GM19324 (cell line): ENCODE measurements at regions not wholly inside any gene's neighbourhood (a gene's known extent, or its start where the extent isn't known, plus 50 kb on each side); places are given as distances from the start of the nearest gene placed in this dataset.
"Not testable (repeated sequence)": the region's sequence is repeated elsewhere in the genome, so short reads cannot be mapped to it uniquely, and the experiment has no call there.

Experiments used
- ATAC-seq: cut with Tn5 transposase; IDR thresholded peaks from one replicate; pipeline ENCODE4 v1.9.1; 2021; ENCODE audit warnings: mild to moderate bottlenecking, moderate library complexity; ENCODE audit not compliant: unreplicated experiment, low FRiP score

DNA sequence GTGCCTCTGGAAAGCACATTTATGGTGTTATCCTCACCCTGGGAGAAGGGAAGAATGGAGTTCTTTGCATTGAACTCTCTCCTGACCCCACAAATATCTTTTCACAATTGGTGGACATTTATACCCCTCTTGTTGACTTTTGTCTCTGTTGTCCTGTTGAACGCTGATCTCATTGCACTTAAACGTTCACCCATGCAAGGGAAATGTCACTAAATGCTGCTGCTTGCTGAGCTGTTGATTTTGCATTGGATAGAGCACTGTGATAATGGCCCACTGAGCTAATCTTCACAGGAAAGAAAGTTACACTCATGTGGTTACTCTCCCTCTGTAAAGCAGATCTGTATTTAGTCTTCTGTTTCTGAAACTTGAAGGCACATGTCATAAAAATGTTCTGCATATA is 133.4 kb downstream of the FZD1 start:
- no peak for ATAC-seq

DNA sequence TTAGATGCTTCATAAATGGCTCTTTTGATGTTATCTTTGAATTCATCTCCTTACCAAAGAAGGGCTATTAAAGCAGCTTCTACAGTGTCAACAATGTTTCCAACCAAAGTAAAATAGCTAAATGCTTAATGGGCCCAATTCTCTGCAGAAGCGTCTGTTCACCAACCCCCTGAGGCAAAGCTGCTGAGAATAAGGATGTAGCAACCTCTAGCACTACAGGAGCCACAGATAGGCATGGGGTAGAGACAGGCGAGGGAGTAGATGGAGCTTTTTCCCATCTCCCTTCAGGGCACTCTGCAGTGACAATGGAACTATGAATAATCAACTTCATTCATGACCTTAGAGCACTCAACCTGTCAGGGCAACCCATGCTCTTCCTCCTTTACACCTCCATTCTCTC is 134.1 kb downstream of the FZD1 start:
- ATAC-seq = no peak

DNA sequence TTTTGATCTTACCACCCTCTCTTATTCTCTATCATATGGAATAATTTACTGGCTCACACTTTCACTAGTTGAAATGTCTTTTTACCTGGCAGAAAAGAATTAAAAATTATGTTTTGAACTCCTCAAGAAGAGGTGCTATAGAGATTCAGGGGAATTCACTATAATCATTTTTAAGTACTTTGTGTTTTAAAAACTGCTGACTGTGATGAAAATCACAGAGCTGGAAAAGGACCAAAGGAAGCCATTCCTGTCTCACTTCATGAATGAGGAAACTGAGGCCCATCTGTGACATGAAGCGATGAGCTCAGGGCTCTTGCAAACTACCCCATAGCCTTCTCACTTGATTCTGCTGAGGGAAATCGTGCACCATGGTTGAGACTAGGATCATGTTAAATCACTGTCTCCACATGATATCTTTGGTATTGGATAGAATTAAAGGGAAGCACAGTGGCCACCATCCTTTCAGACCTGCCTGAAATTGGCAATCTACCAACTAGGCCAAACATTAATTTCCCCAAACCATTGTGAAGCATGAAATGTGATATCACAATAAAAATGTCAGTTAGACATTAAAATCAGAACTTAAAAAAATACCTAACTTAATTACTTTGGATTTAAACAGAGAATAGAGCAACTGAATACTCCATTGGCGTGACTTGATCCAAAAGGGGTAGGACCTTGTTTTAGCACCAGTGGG is 141.0 kb downstream of the FZD1 start:
- ATAC-seq = no peak

DNA sequence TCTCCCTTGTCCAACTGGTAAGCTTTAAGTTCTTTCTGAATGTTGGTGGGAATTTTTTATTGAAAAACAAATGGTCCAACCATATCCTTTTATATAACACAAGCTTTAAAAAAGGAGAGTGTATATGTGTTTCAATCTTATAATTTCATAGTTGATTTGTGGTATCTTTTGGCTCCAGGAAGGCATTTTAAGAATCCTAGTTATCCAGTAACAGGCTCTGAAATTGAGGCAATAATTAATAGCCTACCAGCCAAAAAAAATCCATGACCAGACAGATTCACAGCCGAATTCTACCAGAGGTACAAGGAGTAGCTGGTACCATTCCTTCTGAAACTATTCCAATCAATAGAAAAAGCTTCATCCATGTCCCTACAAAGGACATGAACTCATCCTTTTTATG is 141.6 kb downstream of the FZD1 start:
- ATAC-seq = not testable (repeated sequence)

DNA sequence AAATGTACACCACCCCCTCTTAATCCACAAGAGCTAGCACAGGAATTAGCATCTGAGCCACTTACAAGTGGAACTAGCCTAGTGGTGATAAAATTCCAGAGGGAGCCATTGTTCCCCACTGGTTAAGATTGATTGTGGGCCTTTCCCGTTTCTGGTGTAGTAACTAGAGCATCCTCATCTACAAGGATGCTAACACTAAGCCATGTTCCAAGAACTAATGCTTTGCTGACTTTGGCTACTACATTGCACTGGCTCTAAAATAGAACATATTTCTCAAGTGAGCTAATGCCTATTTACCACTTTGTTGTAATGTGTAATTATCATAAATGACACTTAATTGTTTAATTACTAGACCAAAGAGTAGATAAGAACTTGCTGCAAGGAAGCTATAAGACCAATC is 143.7 kb downstream of the FZD1 start:
- ATAC-seq = no peak

DNA sequence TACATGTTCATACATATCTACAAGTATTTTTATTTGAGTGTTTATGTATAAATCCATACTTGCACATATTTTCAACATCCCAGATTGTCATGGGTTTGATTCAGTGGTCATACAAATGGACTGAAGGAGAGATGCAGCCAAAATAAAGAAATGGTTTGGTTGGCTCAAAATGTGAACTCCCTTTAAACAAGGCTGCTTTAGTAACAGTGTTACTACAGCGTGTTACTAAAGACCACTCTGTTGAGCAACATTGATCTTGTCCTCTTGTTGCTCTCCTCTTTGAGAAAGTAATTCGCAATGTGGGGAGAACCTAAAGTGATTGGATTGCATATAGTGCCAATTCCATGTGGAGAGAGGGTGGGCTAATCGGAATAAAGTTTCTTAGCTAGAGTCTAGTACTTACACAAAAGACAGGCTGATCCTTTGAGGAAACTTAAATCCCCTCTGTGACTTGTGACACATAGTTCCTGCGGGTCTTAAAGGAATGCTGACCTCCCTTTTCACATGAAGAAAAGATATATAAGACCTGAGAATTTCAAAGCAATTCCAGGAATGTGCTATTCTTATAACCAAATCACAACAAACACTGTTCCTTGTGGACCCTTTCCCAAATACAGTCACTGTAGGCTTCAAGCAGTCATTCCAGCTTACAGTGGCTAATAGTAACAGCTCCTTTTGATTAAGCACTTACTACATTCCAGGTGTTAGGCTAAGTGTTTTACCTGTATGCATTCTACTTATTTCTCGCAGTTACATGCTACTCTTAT is 144.3 kb downstream of the FZD1 start:
- ATAC-seq = no peak

DNA sequence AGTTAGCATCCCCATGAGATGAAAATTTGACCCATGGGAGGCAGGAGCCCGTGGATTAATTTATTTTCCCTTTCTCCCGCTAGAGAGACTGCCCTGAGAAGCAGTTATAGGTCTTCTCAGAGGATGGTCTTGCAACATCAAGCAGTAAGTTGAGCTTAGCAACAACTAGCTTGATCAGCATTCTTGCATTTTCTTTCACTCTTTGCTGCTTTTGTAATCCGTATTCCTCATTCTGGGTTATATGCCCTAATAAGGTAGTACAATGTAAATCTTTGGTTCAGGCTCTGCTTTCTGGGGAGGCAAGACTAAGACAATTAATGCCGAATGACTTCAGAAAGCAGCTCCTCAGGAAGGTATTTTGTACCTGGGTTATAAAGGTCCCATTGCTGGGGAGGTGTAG is 146.8 kb downstream of the FZD1 start:
- ATAC-seq = no peak

DNA sequence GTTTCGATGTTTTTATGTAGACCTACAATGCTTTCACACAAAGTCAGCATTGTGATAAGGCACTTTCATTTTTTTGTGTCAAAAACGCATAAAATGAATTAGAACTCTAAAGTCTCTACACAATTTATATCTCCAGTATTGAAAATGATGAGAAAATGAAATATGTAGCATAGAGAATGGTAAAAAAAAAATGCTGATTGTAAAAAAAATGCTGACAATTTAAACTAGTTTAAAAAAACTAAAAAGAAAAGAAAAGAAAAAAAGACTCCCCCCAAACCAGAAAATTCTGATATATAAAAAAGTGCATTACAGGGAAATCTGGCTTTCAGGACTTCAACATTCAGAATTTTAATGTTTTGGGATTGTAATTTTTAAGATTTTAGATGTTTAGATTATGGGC is 148.1 kb downstream of the FZD1 start:
- ATAC-seq = no peak

DNA sequence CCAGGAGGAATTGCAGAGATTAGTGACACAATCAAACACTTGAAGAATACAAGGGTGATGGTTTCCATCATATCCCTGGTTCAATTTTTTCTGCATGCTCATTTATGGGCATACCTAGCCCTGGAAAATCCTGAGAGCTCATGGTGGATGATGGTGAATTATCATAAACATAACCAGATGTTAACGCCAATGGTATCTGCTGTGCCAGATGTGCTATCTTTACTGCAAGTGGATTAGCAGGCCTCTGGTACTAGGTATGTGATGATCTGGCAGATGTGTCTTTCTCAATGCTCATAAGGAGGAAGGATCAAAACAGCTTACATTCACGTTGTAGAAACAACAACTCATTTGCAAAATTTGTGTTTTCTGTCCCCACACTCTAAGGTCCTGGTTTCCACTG is 150.5 kb downstream of the FZD1 start:
- no peak for ATAC-seq

DNA sequence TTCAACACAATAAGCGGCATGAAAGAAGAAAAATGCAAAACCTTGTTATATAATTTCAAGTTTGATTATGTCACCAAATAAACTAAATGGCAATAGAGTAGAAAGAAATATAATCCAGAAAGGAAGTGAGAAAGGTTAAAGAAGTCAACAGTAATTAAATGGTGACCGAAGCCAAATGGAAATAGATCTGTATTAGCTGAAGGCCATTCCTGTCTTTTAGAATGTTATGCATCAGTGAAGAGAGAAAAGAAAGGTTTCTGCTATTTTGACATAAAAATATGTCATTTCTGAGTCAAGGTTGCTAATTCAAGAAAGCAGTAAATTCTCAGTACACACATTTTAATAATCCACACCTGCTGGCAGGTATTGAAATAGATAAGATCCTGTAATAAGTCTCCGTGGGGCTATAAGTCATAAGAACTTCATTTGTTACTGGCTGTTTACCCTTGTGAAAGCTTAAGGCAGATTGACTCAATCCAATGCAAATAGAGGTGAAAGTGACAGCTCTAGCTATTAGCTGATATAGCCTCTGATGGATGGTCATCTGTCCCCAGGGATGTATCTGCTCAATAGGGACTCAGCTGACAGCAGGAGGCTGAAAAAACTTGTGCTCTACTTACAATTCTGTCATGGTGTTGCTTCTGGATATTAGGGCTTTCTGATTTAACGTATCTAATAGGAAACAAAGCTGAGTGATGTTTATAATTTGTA is 152.1 kb downstream of the FZD1 start:
- ATAC-seq = no peak

DNA sequence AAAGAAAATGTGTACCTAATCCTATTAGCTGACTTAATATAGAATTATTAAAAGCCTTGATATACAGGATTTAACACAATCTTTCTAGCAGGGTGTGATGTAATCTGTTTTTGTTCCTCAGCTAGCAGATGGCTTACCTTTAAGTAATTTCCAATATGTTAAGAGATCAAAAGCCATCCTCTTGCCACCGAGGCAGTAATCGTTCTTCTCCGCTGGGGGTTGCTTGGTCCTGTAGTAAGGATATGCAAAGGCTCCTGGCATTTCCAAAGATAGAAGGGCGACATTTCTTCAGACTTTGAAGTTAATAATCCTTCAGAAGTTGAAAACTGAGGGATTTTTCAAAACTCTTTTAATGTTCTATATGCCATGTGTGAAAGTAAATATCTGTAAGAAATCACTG is 156.4 kb downstream of the FZD1 start:
- ATAC-seq = no peak

DNA sequence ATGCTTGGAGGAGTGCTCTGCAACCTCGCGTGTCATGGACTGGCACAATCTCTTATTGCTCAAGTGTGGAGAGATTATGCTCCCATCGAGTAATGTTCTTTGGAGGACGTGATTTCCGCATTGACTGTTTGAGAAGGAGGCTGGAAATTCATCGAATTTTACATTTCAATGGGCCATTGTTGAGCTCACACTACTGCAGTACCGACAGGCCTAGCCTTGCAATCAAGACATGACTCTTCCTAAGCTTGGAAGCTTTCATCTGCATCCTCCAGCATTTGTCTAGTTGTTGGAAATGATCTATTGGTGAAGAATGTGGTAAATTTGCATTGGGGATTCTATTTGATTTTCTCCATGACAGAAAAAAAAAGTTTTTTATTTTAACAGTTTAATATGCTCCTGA is 156.8 kb downstream of the FZD1 start:
- no peak for ATAC-seq

DNA sequence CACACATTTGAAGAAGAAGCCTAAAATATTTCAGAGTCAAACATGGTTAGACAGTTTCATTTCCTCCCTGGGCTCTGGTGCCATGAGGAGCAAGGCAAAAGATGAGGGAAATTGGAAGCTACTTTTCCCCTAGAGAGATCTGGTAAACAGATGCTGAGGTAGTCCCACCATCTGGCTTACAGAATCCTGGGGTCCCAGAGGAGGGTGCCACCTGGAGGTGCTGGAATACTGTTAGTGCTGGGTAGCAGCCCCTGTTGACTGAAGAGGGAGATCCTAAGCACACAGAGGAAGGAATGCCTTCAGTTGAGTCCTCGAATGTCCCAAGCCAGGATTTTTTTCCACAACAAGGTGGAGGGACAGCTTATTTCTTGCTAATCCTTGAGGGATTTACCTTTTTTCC is 160.1 kb downstream of the FZD1 start:
- ATAC-seq = no peak

DNA sequence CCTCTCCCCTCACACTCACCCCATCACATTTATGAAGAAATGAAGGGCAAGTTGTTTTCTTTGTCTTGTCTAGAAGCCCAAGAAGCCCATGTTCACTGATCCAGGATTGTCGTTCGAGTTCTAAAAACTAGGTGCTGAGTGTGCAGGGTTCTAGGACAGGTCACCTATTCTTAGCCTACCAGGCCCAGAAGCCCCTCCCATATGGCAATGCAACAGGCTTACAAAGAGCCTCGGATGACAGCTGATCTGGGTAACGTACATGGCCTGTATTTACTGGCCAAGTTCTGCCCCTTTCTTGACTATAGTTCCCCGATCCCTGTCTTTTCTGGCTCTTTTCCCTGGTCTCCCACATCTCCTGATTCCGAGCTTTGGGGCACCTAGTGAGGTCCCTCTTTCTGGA is 160.9 kb downstream of the FZD1 start:
- ATAC-seq = no peak

DNA sequence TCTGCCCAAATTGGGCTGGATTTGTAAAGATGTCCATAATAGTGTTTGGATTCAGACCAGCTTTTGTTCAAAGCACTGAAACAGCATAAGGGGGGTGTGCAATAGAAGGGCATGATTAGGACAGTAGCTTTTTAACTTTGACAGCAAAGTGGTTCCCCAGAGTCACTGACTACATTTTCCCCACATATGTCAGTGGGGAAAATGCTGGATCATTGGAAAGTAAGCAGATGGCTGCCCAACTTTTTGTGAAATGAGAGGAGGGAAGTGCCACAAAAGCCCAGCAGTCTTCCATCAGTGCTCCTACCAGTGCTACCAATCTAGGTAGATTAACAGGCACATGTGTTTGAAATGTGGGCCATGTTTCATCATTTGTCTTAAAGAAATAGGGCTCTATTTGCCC is 162.8 kb downstream of the FZD1 start:
- no peak for ATAC-seq

DNA sequence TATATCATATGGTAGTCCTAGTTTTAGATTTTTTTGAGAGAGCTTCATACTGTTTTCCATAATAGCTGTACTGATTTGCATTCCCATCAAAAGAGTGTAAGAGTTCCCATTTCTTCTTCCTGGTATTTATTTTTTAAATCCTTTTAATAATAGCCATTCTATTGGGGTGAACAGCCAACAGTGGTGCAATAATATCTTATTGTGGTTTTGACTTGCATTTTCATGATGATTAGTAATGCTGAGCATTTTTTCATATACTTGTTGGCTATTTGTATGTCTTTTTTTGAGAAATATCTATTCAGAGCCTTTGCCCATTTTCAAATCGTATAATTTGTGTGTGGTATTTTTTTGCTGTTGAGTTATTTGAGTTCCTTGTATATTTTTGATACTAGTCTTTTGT is 167.4 kb downstream of the FZD1 start:
- ATAC-seq = no peak

DNA sequence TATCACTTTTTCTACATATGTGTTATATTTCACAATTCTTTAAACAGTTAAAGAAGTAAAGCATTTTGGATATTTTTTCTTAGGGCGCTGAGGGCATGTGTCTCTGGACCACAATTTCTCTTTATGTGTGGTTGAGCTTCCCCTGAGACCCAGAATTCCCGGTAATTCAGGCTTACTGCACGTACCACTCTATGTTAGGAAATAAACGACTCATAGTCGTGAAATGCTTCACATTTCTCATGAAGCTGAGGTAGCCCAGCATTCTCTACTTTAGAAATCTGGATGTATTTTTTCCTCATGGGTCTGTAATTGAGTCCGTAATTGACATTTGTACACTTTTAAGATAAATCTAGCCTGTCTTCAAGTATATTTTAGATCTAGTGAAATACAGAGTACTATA is 170.6 kb downstream of the FZD1 start:
- no peak for ATAC-seq

DNA sequence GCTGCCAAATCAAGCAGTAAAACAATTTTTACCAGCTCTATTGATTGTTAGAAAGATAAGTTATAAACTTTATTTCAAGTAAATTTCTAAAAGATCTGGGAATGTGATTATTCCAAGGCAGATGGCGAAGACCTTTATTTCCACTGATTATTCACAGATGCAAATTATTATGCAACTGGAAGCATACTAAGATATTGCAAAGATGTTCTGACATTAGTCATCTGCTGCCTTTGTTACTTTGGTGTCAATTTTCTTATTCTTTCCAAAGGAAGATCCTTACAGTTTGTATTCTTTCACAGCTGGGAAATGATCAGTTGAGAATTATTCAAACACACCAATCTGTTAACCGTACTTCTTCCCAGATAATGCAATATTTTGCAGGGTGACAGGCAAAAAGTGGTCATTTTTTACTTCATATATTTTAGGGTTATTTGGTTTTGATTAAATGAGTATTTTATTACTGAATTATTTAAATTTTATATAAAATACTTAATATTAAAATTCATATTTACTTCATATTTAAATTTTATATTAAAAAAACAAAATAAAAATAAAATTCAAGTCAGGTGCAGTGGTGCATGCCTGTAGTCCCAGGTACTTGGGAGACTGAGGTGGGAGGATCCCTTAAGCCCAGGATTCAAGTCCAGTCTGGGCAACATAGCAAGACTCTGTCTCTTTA is 171.3 kb downstream of the FZD1 start:
- ATAC-seq = no peak

DNA sequence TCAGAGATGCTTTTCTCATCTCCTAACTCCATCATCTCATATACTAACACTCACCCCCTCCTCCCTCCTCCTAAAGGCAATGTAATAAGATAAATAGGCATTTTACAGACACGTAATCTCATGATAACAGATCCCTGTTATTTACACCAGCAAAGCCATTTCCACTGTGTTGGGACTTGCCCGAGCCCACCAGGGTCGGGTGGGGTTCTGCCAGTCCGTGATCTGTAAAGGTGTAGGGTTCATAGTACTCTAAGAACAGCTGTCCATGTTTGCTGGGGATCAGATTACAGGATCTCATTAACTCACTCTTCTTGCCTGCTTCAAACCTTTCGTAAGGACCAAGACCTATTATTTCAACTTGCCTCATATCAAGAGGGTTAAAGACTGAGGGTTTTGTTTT is 172.4 kb downstream of the FZD1 start:
- ATAC-seq = no peak

DNA sequence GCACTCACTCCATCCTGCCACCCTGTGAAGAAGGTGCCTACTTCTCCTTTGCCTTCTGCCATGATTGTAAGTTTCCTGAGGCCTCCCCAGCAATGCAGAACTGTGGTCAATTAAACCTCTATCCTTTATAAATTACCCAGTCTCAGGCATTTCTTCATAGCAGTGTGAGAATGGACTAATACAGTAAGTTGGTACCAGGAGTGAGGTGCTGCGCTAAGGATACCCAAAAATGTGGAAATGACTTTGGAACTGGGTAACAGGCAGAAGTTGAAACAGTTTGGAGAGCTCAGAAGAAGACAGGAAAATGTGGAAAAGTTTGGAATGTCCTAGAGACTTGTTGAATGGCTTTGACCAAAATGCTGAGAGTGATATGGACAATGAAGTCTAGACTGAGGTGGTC is 176.0 kb downstream of the FZD1 start:
- ATAC-seq = not testable (repeated sequence)

DNA sequence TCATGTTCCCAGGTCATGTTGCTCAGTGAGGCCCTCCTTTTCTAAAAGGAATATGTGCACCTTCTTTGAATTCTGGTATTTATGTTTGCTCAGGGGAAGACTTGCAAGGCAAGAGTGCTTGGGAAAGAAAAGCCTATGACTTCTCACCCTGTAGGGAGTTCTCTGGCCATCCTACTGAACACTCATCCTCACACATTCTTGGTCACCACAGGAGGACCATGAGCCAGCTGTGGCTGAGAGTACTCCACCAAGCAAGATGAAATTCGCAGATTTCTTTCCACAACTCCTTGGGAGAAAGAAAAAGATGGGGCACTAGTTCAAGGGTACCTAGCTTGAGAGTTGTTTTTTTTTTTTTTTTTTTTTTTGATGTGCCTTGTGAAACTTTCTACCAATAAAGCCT is 179.6 kb downstream of the FZD1 start:
- ATAC-seq = no peak
